Lower leg skin (tissue), 4 donors: ENCODE measurements at regions not wholly inside any gene's neighbourhood (a gene's known extent, or its start where the extent isn't known, plus 50 kb on each side); places are given as distances from the start of the nearest gene placed in this dataset.

ENCODE experiments used
- DNase-seq, 2 donors: peaks; one replicate each; pipeline ENCODE4 v3.0.0-alpha.2; 2019; ENCODE audit warnings: low spot score in 2 of 2
- H3K4me3 ChIP-seq: fragments of 200-600 bp; sonication (generic); 2 replicates; pipeline ENCODE4 v1.5.1; 2017; ENCODE audit warnings: mild to moderate bottlenecking, low read depth; ENCODE audit not compliant: poor library complexity, severe bottlenecking
- CTCF ChIP-seq, 3 donors: fragments of 450-650 bp; IDR thresholded peaks; one replicate each; pipeline ENCODE4 v1.5.1; 2016; ENCODE audit warnings: antibody characterized with exemption in 3 of 3, mild to moderate bottlenecking in 3 of 3, moderate library complexity in 2 of 3
- POLR2A ChIP-seq, 2 donors: fragments of 450-650 bp; IDR thresholded peaks; one replicate each; pipeline ENCODE4 v1.6.1; 2016 to 2017; ENCODE audit warnings: antibody characterized with exemption in 2 of 2, mild to moderate bottlenecking in 1 of 2, moderate library complexity in 1 of 2
- WGBS, 2 donors: methylation state at CpG; one replicate each; pipeline ENCODE4 v1.1.5; 2018; 5-methylcytosine and 5-hydroxymethylcytosine counted together
- intact Hi-C: fragments of 100-400 bp; cut with DNase I; formaldehyde crosslinking; loops from one replicate; pipeline ENCODE4 v1.15.0; 2023; ENCODE audit warnings: low total_unique reads

- no peak overlapping the region for H3K4me3 ChIP-seq
- 81 to 82% methylated on average over 8 of the region's 8 CpGs for WGBS, 2 donors
- TF ChIP-seq POLR2A (IDR thresholded peaks at IDR 0.05), result no peak
- TF ChIP-seq CTCF (IDR thresholded peaks at IDR 0.05), result no peak
- intact Hi-C loops, result no loop called here
- no peak for DNase-seq
Observed at GRCh38 chr12:63307849-63308248, 156.8 kb upstream of the AVPR1A start.

GRCh38 chr12:63305901-63306875, 155.2 kb upstream of the AVPR1A start:
- TF ChIP-seq CTCF (IDR thresholded peaks at IDR 0.05), result no peak
- TF ChIP-seq POLR2A (IDR thresholded peaks at IDR 0.05), result no peak
- WGBS, 2 donors, result 84 to 85% methylated on average over 14 of the region's 14 CpGs
- DNase-seq, result no peak
- intact Hi-C loops, result no loop called here
- H3K4me3 ChIP-seq, result no peak overlapping the region

- DNase-seq, result no peak
- WGBS, 2 donors, result 65 to 67% methylated on average over 5 of the region's 5 CpGs
- intact Hi-C loops, result no loop called here
- no peak overlapping the region for H3K4me3 ChIP-seq
- TF ChIP-seq CTCF (IDR thresholded peaks at IDR 0.05) (no peak), POLR2A (IDR thresholded peaks at IDR 0.05) (no peak)
Observed at GRCh38 chr12:63304887-63305316, 153.9 kb upstream of the AVPR1A start.

GRCh38 chr12:63302941-63303536, 152.0 kb upstream of the AVPR1A start:
- H3K4me3 ChIP-seq, result no peak overlapping the region
- intact Hi-C loops, result no loop called here
- TF ChIP-seq CTCF (IDR thresholded peaks at IDR 0.05), result no peak
- no peak for TF ChIP-seq POLR2A (IDR thresholded peaks at IDR 0.05)
- 64 to 74% methylated on average over 2 of the region's 2 CpGs for WGBS, 2 donors
- DNase-seq, result no peak

- TF ChIP-seq POLR2A (IDR thresholded peaks at IDR 0.05) (no peak), CTCF (IDR thresholded peaks at IDR 0.05) (no peak)
- no peak overlapping the region for H3K4me3 ChIP-seq
- intact Hi-C loops, result no loop called here
- no peak for DNase-seq
- WGBS, 2 donors, result 56 to 70% methylated on average over 7 of the region's 7 CpGs
Observed at GRCh38 chr12:63302269-63302940, 151.4 kb upstream of the AVPR1A start.
